Neuronal stem cell (in vitro differentiated cells): ENCODE measurements at regions not wholly inside any gene's neighbourhood (a gene's known extent, or its start where the extent isn't known, plus 50 kb on each side); places are given as distances from the start of the nearest gene placed in this dataset.

Experiments used
- DNase-seq: peaks from one replicate; pipeline ENCODE4 v3.0.0-alpha.2; 2013; ENCODE audit warnings: low spot score
- H2AFZ ChIP-seq: one replicate; pipeline ENCODE4 v1.6.1; 2013; ENCODE audit warnings: mild to moderate bottlenecking, low read length, inconsistent platforms
- H2AK5ac ChIP-seq: 2 replicates; pipeline ENCODE4 v1.6.1; 2013; ENCODE audit warnings: low read depth, mild to moderate bottlenecking, inconsistent platforms, low read length, moderate library complexity, mixed read lengths
- H2BK120ac ChIP-seq: 2 replicates; pipeline ENCODE4 v1.6.1; 2013; ENCODE audit warnings: low read depth, mild to moderate bottlenecking, inconsistent platforms, low read length, moderate library complexity, mixed read lengths
- H2BK12ac ChIP-seq: one replicate; pipeline ENCODE4 v1.6.1; 2013; ENCODE audit warnings: low read length, inconsistent platforms
- H2BK15ac ChIP-seq: 2 replicates; pipeline ENCODE4 v1.6.1; 2013; ENCODE audit warnings: mild to moderate bottlenecking, low read length, inconsistent platforms, mixed read lengths
- H2BK5ac ChIP-seq: one replicate; pipeline ENCODE4 v1.6.1; 2013; ENCODE audit warnings: inconsistent platforms, mild to moderate bottlenecking, low read length, moderate library complexity
- H3K14ac ChIP-seq: one replicate; pipeline ENCODE4 v1.6.1; 2013; ENCODE audit warnings: low read length, inconsistent platforms
- H3K18ac ChIP-seq: 2 replicates; pipeline ENCODE4 v1.6.1; 2013; ENCODE audit warnings: low read length, inconsistent platforms
- H3K23ac ChIP-seq: 2 replicates; pipeline ENCODE4 v1.6.1; 2013; ENCODE audit warnings: low read depth, mild to moderate bottlenecking, mixed read lengths, low read length, inconsistent platforms; ENCODE audit not compliant: poor library complexity
- H3K27ac ChIP-seq: replicated peaks from 3 replicates; pipeline ENCODE4 v1.5.1; 2013; ENCODE audit warnings: low read length, inconsistent platforms
- H3K27me3 ChIP-seq, 3 experiments: 2 replicates each; pipeline ENCODE4 v1.6.1; 2013; ENCODE audit warnings: low read length in 3 of 3, mild to moderate bottlenecking in 2 of 3, inconsistent platforms in 1 of 3, low read depth in 1 of 3, mixed read lengths in 1 of 3, moderate library complexity in 1 of 3; ENCODE audit not compliant: control insufficient read depth in 3 of 3, insufficient read depth in 3 of 3
- H3K36me3 ChIP-seq, 2 donors: replicated peaks in 1 of 2; 2 replicates each; pipeline ENCODE4 v1.6.1; 2013; ENCODE audit warnings: low read length in 2 of 2; ENCODE audit not compliant: control insufficient read depth in 2 of 2, insufficient read depth in 2 of 2
- H3K4ac ChIP-seq: 2 replicates; pipeline ENCODE4 v1.6.1; 2013; ENCODE audit warnings: inconsistent platforms, mild to moderate bottlenecking, low read length, moderate library complexity
- H3K4me1 ChIP-seq, 2 donors: 1 replicate in 1 of 2; 2 replicates in 1 of 2; pipeline ENCODE4 v1.6.1; 2013; ENCODE audit warnings: low read length in 2 of 2, low read depth in 1 of 2; ENCODE audit not compliant: control insufficient read depth in 2 of 2, insufficient read depth in 1 of 2
- H3K4me2 ChIP-seq: one replicate; pipeline ENCODE4 v1.6.1; 2013; ENCODE audit warnings: mild to moderate bottlenecking, low read length, inconsistent platforms; ENCODE audit not compliant: insufficient read depth, poor library complexity, severe bottlenecking
- H3K4me3 ChIP-seq, 2 donors: 2 replicates each; pipeline ENCODE4 v1.5.1; 2013; ENCODE audit warnings: low read length in 2 of 2, mild to moderate bottlenecking in 2 of 2, inconsistent platforms in 1 of 2, moderate library complexity in 1 of 2
- H3K79me1 ChIP-seq: one replicate; pipeline ENCODE4 v1.6.1; 2013; ENCODE audit warnings: low read depth, mild to moderate bottlenecking, inconsistent platforms, low read length, moderate library complexity
- H3K9ac ChIP-seq: one replicate; pipeline ENCODE4 v1.6.1; 2013; ENCODE audit warnings: mild to moderate bottlenecking, low read depth, low read length, inconsistent platforms; ENCODE audit not compliant: poor library complexity
- H3K9me3 ChIP-seq, 2 donors: replicated peaks in 1 of 2; 2 replicates each; pipeline versions ENCODE3 to v1.6.1; 2013; ENCODE audit warnings: low read length in 2 of 2, mild to moderate bottlenecking in 2 of 2, inconsistent platforms in 1 of 2, low read depth in 1 of 2, mixed read lengths in 1 of 2, moderate library complexity in 1 of 2; ENCODE audit not compliant: control insufficient read depth in 2 of 2, insufficient read depth in 1 of 2
- H4K8ac ChIP-seq: one replicate; pipeline ENCODE4 v1.6.1; 2013; ENCODE audit warnings: low read depth, mild to moderate bottlenecking, inconsistent platforms, low read length, moderate library complexity
- H4K91ac ChIP-seq: one replicate; pipeline ENCODE4 v1.6.1; 2013; ENCODE audit warnings: low read length, low read depth, mild to moderate bottlenecking, inconsistent platforms; ENCODE audit not compliant: poor library complexity
- WGBS, 2 donors: extraction: QIAGEN DNeasy Blood & Tissue Kit; methylation state at CpG; one replicate each; pipeline ENCODE4 v1.1.7; 2013; ENCODE audit warnings: missing lambda C conversion rate in 2 of 2, mixed read lengths in 1 of 2; ENCODE audit not compliant: insufficient read length in 2 of 2, insufficient replicate concordance in 1 of 2; ENCODE audit errors: extremely low coverage in 2 of 2; 5-methylcytosine and 5-hydroxymethylcytosine counted together

- H2BK15ac ChIP-seq, result no peak overlapping the region
- no peak overlapping the region for H3K23ac ChIP-seq
- WGBS, 2 donors, result no CpG with 5 or more reads among the region's 4 CpGs
- no peak overlapping the region for H3K4me3 ChIP-seq
- peak overlapping the region; percentile 36 for H2AFZ ChIP-seq
- H3K18ac ChIP-seq, result no peak overlapping the region
- H2AK5ac ChIP-seq, result no peak overlapping the region
- H3K36me3 ChIP-seq, result no peaks in the 10 kb centered on the region
- H3K4ac ChIP-seq, result no peak overlapping the region
- H2BK5ac ChIP-seq, result no peak overlapping the region
- H2BK120ac ChIP-seq, result no peak overlapping the region
- no peak overlapping the region for H4K91ac ChIP-seq
- DNase-seq, result no peak
- H4K8ac ChIP-seq, result no peak overlapping the region
- H3K4me2 ChIP-seq, result no peak overlapping the region
- H3K79me1 ChIP-seq, result no peaks in the 10 kb centered on the region
- no peaks in the 10 kb centered on the region for H3K27me3 ChIP-seq
- no peak overlapping the region for H3K9ac ChIP-seq
- no peak overlapping the region for H3K27ac ChIP-seq
- no peak overlapping the region for H3K14ac ChIP-seq
- H3K9me3 ChIP-seq, result no peaks in the 10 kb centered on the region
- H2BK12ac ChIP-seq, result no peak overlapping the region
- no peaks in the 10 kb centered on the region for H3K4me1 ChIP-seq
Measured at GRCh38 chr12:78680596-78680995, 184.0 kb upstream of the SYT1 start.

DNA sequence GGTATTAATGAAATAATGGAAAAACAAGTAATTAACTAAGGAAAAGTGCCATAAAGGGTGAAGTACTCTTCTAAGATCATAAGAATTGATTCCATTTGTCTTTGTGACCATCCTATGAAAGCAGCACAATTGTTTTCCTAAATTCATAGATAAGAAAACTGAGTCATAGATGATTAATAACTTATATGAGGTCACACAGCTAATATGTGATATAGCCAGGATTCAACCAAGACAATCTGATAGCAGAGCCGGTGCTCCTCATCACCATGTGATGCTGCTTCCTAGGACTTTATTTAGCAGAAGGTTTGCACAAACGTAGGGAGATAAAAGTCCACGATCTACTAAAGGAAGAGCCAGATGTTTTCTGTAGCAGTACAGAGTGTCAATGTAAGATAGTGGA, 181.5 kb upstream of the SYT1 start:
- H2AFZ ChIP-seq, result no peak overlapping the region
- no peak overlapping the region for H3K9ac ChIP-seq
- H3K27ac ChIP-seq, result no peak overlapping the region
- H3K23ac ChIP-seq, result no peak overlapping the region
- no peak overlapping the region for H4K8ac ChIP-seq
- no peaks in the 10 kb centered on the region for H3K36me3 ChIP-seq
- WGBS, 2 donors, result no CpG with 5 or more reads among the region's 3 CpGs
- no peak overlapping the region for H2AK5ac ChIP-seq
- H3K27me3 ChIP-seq, result no peaks in the 10 kb centered on the region
- no peak for DNase-seq
- no peak overlapping the region for H2BK15ac ChIP-seq
- H3K18ac ChIP-seq, result no peak overlapping the region
- no peaks in the 10 kb centered on the region for H3K9me3 ChIP-seq
- H2BK12ac ChIP-seq, result no peak overlapping the region
- no peak overlapping the region for H3K14ac ChIP-seq
- H2BK5ac ChIP-seq, result no peak overlapping the region
- no peak overlapping the region for H3K4ac ChIP-seq
- H3K4me3 ChIP-seq, result no peak overlapping the region
- no peak overlapping the region for H2BK120ac ChIP-seq
- H4K91ac ChIP-seq, result no peak overlapping the region
- H3K4me2 ChIP-seq, result no peak overlapping the region
- no peaks in the 10 kb centered on the region for H3K79me1 ChIP-seq
- H3K4me1 ChIP-seq, result no peaks in the 10 kb centered on the region

DNA sequence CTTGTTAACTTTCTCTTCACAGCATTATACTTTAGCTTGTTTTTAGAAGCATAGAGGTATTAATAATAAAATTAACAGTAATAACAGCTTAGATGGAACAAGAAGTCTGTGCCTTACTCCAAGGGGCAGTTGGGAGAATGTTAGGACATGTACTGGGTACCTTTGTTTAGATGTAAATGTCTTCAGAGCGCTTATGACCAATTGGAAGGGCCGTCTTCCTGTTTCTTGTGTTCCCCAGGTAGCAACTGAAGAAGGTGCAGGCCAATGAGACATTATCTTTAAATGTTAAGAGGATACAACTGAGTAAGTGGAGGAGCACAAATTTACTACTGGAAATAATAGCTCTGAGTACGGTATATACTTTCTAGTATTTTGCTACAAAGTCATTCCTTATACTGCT, 180.9 kb upstream of the SYT1 start:
- Histone ChIP-seq H3K27ac (no peak overlapping the region), H3K18ac (no peak overlapping the region), H2BK120ac (no peak overlapping the region), H4K91ac (no peak overlapping the region), H3K36me3 (no peaks in the 10 kb centered on the region), H3K14ac (no peak overlapping the region), H3K23ac (no peak overlapping the region), H3K9ac (no peak overlapping the region), H3K4me1 (no peaks in the 10 kb centered on the region), H3K4ac (no peak overlapping the region), H3K4me2 (no peak overlapping the region), H3K27me3 (no peaks in the 10 kb centered on the region), H4K8ac (no peak overlapping the region), H2BK15ac (no peak overlapping the region), H3K4me3 (no peak overlapping the region), H2BK12ac (no peak overlapping the region), H2AFZ (no peak overlapping the region), H2AK5ac (no peak overlapping the region), H2BK5ac (no peak overlapping the region), H3K79me1 (no peaks in the 10 kb centered on the region), H3K9me3 (no peaks in the 10 kb centered on the region)
- no peak for DNase-seq
- WGBS, 2 donors, result no CpG with 5 or more reads among the region's 3 CpGs

GRCh38 chr12:78684419-78684818, 180.2 kb upstream of the SYT1 start:
- no peak for DNase-seq
- Histone ChIP-seq H3K4me2 (no peak overlapping the region), H3K4me1 (no peaks in the 10 kb centered on the region), H2AFZ (no peak overlapping the region), H2AK5ac (no peak overlapping the region), H2BK5ac (no peak overlapping the region), H3K27ac (no peak overlapping the region), H2BK15ac (no peak overlapping the region), H3K27me3 (no peaks in the 10 kb centered on the region), H3K14ac (no peak overlapping the region), H3K9me3 (no peaks in the 10 kb centered on the region), H3K4me3 (no peak overlapping the region), H4K8ac (no peak overlapping the region), H3K9ac (no peak overlapping the region), H3K79me1 (no peaks in the 10 kb centered on the region), H3K4ac (no peak overlapping the region), H3K18ac (no peak overlapping the region), H2BK12ac (no peak overlapping the region), H4K91ac (no peak overlapping the region), H2BK120ac (no peak overlapping the region), H3K36me3 (no peaks in the 10 kb centered on the region), H3K23ac (no peak overlapping the region)
- WGBS, 2 donors, result no CpG with 5 or more reads among the region's 3 CpGs
